ENCODE measurements at regions not wholly inside any gene's neighbourhood (a gene's known extent, or its start where the extent isn't known, plus 50 kb on each side); places are given as distances from the start of the nearest gene placed in this dataset.

DNA sequence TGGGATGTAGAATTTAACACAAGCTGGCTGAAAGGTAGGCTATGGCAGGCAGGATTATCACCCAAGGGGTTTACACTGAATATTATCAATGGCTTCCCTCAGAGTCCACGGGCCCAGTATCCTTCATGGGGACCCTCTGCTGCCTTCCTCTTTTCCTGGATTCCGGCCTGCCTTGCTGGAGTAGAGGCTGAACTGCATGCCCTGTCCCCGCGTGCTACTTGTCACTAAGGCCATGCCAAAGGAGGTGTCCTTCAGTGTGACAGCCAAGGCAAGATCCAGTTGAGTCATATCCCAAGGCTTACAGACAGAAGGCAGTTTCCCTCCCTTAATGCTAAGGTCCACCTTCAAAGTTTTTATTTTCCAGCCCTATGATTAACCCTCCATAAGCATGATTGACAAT, 156.3 kb downstream of the CYP26B1 start:
- no peak for DNase-seq (ENCODE audit: extremely low read depth, low read depth)
- TF ChIP-seq, protein P1, sequence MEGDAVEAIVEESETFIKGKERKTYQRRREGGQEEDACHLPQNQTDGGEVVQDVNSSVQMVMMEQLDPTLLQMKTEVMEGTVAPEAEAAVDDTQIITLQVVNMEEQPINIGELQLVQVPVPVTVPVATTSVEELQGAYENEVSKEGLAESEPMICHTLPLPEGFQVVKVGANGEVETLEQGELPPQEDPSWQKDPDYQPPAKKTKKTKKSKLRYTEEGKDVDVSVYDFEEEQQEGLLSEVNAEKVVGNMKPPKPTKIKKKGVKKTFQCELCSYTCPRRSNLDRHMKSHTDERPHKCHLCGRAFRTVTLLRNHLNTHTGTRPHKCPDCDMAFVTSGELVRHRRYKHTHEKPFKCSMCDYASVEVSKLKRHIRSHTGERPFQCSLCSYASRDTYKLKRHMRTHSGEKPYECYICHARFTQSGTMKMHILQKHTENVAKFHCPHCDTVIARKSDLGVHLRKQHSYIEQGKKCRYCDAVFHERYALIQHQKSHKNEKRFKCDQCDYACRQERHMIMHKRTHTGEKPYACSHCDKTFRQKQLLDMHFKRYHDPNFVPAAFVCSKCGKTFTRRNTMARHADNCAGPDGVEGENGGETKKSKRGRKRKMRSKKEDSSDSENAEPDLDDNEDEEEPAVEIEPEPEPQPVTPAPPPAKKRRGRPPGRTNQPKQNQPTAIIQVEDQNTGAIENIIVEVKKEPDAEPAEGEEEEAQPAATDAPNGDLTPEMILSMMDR (IDR thresholded peaks at IDR 0.05; ENCODE audit: low read depth, low read length), result no peak

DNA sequence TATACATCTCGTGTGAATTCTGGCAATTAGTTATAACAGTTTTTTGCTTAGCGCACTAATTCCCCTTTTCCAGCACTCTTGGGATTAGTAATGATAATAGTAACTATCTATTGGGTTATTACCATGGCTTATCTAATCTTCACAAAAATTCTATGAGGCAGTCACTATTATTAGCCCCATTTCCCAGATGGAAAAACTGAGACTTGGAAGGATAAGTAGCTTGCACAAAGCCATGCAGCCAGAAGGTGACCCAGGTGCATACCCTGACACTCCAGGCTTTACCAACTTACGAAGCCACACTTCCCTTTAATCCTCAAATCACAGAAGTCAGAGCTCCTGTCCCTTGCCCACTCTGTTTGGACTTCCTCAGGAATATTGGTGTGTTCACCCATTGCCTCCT, 156.8 kb downstream of the CYP26B1 start:
- TF ChIP-seq, protein P1 (IDR thresholded peaks at IDR 0.05; ENCODE audit: low read depth, low read length), result no peak
- DNase-seq (ENCODE audit: extremely low read depth, low read depth), result no peak

DNA sequence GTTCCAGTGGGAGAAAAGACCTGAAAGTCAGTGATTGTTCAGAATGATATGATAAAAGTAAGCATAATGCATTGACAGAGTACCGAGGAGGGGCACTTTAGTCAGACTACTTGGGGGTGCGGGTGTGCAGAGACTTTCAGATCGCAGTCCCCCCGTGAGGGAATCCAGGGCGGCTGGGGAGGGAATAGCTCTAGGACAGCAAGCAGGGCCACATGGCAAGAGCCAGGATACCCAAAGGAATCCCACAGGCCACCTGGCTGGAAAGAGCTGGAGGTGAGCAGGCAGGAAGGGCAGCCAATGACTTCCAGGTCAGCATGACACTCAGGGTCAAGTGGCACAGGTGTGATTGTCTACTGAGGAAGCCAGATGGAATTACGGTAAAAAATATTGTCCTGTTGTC, 157.5 kb downstream of the CYP26B1 start:
- no peak for DNase-seq (ENCODE audit: extremely low read depth, low read depth)
- TF ChIP-seq, protein P1 (IDR thresholded peaks at IDR 0.05; ENCODE audit: low read depth, low read length), result no peak

DNA sequence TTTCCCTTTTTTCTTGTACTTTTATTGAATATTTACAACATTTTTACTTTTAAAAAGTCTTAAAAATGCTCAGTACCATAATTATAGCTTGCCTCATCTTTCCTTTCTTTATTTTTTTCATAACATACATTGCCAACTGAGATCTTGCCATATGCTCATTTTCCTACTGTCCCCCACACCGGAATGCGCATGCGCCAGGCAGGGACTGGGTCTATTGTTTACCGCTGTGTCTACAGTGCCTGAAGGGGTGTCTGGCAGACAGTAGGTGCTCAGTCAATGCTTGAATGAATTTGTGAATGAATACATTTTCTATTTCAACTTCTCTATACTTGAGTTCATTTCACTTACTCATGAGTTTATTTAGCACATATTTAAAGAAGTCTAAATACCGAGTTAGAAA, 158.0 kb downstream of the CYP26B1 start:
- TF ChIP-seq, protein P1 (IDR thresholded peaks at IDR 0.05; ENCODE audit: low read depth, low read length), result no peak
- DNase-seq (ENCODE audit: extremely low read depth, low read depth), result no peak

DNA sequence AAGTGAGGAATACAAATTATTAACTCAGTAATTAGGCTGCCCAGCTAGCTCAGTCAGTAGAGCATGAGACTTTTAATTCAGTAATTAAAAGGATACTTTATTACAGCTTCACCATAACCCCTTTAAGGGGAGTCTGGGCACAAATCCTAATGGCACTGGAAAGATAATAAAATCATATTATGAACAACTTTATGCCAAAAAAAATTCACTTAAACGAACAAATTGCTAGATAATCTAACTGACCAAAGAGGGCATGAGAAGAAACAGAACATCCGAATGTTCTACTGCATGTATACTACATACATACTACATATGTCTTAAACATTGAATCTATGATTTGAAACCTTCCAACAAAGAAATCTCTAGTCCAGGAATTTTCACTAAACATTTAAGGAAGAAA, 159.5 kb downstream of the CYP26B1 start:
- TF ChIP-seq, protein P1 (IDR thresholded peaks at IDR 0.05; ENCODE audit: low read depth, low read length), result no peak
- DNase-seq (ENCODE audit: extremely low read depth, low read depth), result no peak

DNA sequence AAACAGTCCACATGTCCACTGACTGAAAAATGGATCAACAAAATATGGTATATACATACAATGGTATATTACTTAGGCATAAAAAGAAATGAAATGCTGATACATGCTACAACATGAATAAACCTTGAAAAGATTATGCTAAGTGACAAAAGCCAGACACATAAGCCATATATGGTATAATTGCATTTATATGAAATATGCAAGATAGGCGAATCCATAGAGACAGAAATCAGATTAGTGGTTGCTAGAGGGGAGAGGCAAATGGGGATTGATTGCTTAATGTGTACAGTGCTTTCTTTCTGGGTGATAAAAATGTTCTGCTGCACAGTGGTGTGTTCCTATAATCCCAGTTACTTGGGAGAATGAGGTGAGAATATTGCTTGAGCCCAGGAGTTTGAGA, 171.0 kb downstream of the CYP26B1 start:
- DNase-seq (ENCODE audit: extremely low read depth, low read depth), result no peak
- TF ChIP-seq, protein P1 (IDR thresholded peaks at IDR 0.05; ENCODE audit: low read depth, low read length), result no peak

DNA sequence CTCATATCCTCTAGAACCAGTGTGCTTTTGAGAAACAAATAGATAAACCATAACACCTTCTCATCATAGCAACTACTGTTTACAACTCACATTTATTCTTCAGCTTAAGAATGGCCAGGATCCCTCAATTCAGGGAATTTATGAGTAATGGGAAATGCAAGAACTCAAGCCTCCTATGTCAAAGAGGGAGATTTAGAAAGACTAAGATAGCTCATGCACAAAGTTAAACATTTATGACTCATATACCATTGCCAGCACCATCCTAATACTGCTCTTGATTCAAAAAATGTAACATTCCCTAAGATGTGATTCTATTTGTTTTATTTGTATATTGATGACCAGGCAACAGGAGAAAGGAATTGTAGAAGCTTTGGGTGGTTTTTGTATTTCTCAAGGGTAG, 172.8 kb downstream of the CYP26B1 start:
- no peak for DNase-seq (ENCODE audit: extremely low read depth, low read depth)
- TF ChIP-seq, protein P1 (IDR thresholded peaks at IDR 0.05; ENCODE audit: low read depth, low read length), result no peak

Data from AG09319 (cell line).